Caco-2 (cell line): ENCODE measurements at regions not wholly inside any gene's neighbourhood (a gene's known extent, or its start where the extent isn't known, plus 50 kb on each side); places are given as distances from the start of the nearest gene placed in this dataset.

Source experiments
- BruUV-seq: library from RNA; stranded (reverse); fragments of 400-500 nt; replicated peaks from 2 replicates; lab custom pipeline; 2021; lab: Mats Ljungman, UMichigan
- CTCF ChIA-PET: fragments of 300-600 bp; sonication (Branson Sonifier 250); formaldehyde crosslinking; loops from one replicate; lab custom pipeline; 2022; ENCODE audit warnings: antibody characterized with exemption; lab: Charles Lee
- POLR2A ChIA-PET: fragments of 300-600 bp; sonication (Branson Sonifier 250); formaldehyde crosslinking; loops from one replicate; lab custom pipeline; 2022; ENCODE audit warnings: antibody characterized with exemption; lab: Charles Lee
- DNase-seq, 2 experiments: peaks; one replicate each; pipeline versions ENCODE4 v3.0.0 to v3.0.0-alpha.2; 2020 to 2022
- H3K27me3 ChIP-seq: replicated peaks from 2 replicates; pipeline ENCODE4 v1.6.0; 2011; ENCODE audit warnings: low read length; ENCODE audit not compliant: control insufficient read depth, insufficient read depth
- H3K36me3 ChIP-seq: 2 replicates; pipeline ENCODE4 v1.5.1; 2011; ENCODE audit warnings: low read length; ENCODE audit not compliant: control insufficient read depth, insufficient read depth
- H3K4me1 ChIP-seq: fragments of 250-450 bp; sonication (Bioruptor Pico); 2 replicates; pipeline ENCODE4 v1.5.1; 2020; ENCODE audit warnings: mild to moderate bottlenecking
- H3K4me3 ChIP-seq: 2 replicates; pipeline ENCODE4 v1.5.1; 2011; ENCODE audit warnings: low read depth, mild to moderate bottlenecking, control low read depth, low read length
- H3K9me3 ChIP-seq: fragments of 250-450 bp; sonication (Bioruptor Pico); 2 replicates; pipeline ENCODE4 v1.5.1; 2020; ENCODE audit warnings: mild to moderate bottlenecking, moderate library complexity
- H3K27ac Mint-ChIP-seq: one replicate; pipeline ENCODE4 v1.8.0; 2022; ENCODE audit warnings: mixed read lengths; ENCODE audit not compliant: unreplicated experiment
- H3K27me3 Mint-ChIP-seq: one replicate; pipeline ENCODE4 v1.8.0; 2022; ENCODE audit warnings: mixed read lengths; ENCODE audit not compliant: insufficient read depth, unreplicated experiment
- H3K36me3 Mint-ChIP-seq: one replicate; pipeline ENCODE4 v1.8.0; 2022; ENCODE audit warnings: mild to moderate bottlenecking, mixed read lengths; ENCODE audit not compliant: insufficient read depth, unreplicated experiment
- H3K4me1 Mint-ChIP-seq: one replicate; pipeline ENCODE4 v1.8.0; 2022; ENCODE audit warnings: low read depth, mixed read lengths; ENCODE audit not compliant: unreplicated experiment
- H3K4me3 Mint-ChIP-seq: one replicate; pipeline ENCODE4 v1.8.0; 2022; ENCODE audit warnings: mild to moderate bottlenecking, moderate library complexity, mixed read lengths; ENCODE audit not compliant: unreplicated experiment
- H3K9me3 Mint-ChIP-seq: one replicate; pipeline ENCODE4 v1.8.0; 2022; ENCODE audit warnings: mixed read lengths; ENCODE audit not compliant: unreplicated experiment
- CTCF ChIP-seq, 2 experiments: fragments of 200-600 bp in 1 of 2; IDR thresholded peaks; 1 replicate in 1 of 2; 2 replicates in 1 of 2; pipeline versions ENCODE4 v1.5.1 to v1.8.0; 2011 to 2022; ENCODE audit warnings: antibody characterized with exemption in 1 of 2, control low read depth in 1 of 2, inconsistent platforms in 1 of 2, low read depth in 1 of 2, low read length in 1 of 2, mild to moderate bottlenecking in 1 of 2, moderate library complexity in 1 of 2; ENCODE audit not compliant: insufficient read depth in 1 of 2, severe bottlenecking in 1 of 2, unreplicated experiment in 1 of 2
- intact Hi-C: fragments of 100-400 bp; cut with micrococcal nuclease; formaldehyde crosslinking; loops from one replicate; pipeline ENCODE4 v1.10.0; 2022; ENCODE audit not compliant: unreplicated experiment

GRCh38 chr1:95723346-95723745, 489.3 kb downstream of the RWDD3 start:
- no peaks in the 10 kb centered on the region for H3K36me3 ChIP-seq
- no TSS peak for BruUV-seq
- Mint-ChIP-seq H3K4me3 (no peak overlapping the region), H3K9me3 (no peaks in the 10 kb centered on the region), H3K4me1 (no peaks in the 10 kb centered on the region), H3K36me3 (no peaks in the 10 kb centered on the region), H3K27me3 (no peaks in the 10 kb centered on the region), H3K27ac (no peak overlapping the region)
- DNase-seq, result no peak
- no peak for TF ChIP-seq CTCF (IDR thresholded peaks at IDR 0.05; ENCODE audit: insufficient read depth in 1 of 2, low read depth in 1 of 2, low read length in 1 of 2, severe bottlenecking in 1 of 2, unreplicated experiment in 1 of 2)
- no peak overlapping the region for H3K4me3 ChIP-seq
- CTCF ChIA-PET, result no interaction called here
- no peaks in the 10 kb centered on the region for H3K27me3 ChIP-seq
- POLR2A ChIA-PET, result no interaction called here
- intact Hi-C loops, result no loop called here
- H3K4me1 ChIP-seq, result no peaks in the 10 kb centered on the region
- no peaks in the 10 kb centered on the region for H3K9me3 ChIP-seq

GRCh38 chr1:95728841-95729240, 494.8 kb downstream of the RWDD3 start:
- H3K36me3 Mint-ChIP-seq, result no peaks in the 10 kb centered on the region
- no peaks in the 10 kb centered on the region for H3K27me3 ChIP-seq
- intact Hi-C loops, result no loop called here
- POLR2A ChIA-PET, result no interaction called here
- no peaks in the 10 kb centered on the region for H3K9me3 ChIP-seq
- CTCF ChIA-PET, result no interaction called here
- no peaks in the 10 kb centered on the region for H3K9me3 Mint-ChIP-seq
- BruUV-seq, result no TSS peak
- no peaks in the 10 kb centered on the region for H3K36me3 ChIP-seq
- H3K4me1 Mint-ChIP-seq, result no peaks in the 10 kb centered on the region
- no peak overlapping the region for H3K4me3 ChIP-seq
- DNase-seq, result no peak
- no peaks in the 10 kb centered on the region for H3K4me1 ChIP-seq
- H3K27ac Mint-ChIP-seq, result no peak overlapping the region
- no peak for TF ChIP-seq CTCF (IDR thresholded peaks at IDR 0.05; ENCODE audit: insufficient read depth in 1 of 2, low read depth in 1 of 2, low read length in 1 of 2, severe bottlenecking in 1 of 2, unreplicated experiment in 1 of 2)
- H3K4me3 Mint-ChIP-seq, result no peak overlapping the region
- no peaks in the 10 kb centered on the region for H3K27me3 Mint-ChIP-seq

- DNase-seq, result no peak
- H3K4me1 Mint-ChIP-seq, result no peaks in the 10 kb centered on the region
- no peak overlapping the region for H3K4me3 Mint-ChIP-seq
- Histone ChIP-seq H3K4me1 (no peaks in the 10 kb centered on the region), H3K36me3 (no peaks in the 10 kb centered on the region), H3K9me3 (no peaks in the 10 kb centered on the region), H3K27me3 (no peaks in the 10 kb centered on the region), H3K4me3 (no peak overlapping the region)
- TF ChIP-seq CTCF (IDR thresholded peaks at IDR 0.05; ENCODE audit: insufficient read depth in 1 of 2, low read depth in 1 of 2, low read length in 1 of 2, severe bottlenecking in 1 of 2, unreplicated experiment in 1 of 2), result no peak
- no peaks in the 10 kb centered on the region for H3K36me3 Mint-ChIP-seq
- ChIA-PET CTCF (no interaction called here), POLR2A (interaction anchor here (0.9 kb wide), 1 partner anchor 72 kb away, joined by 3 read pairs; no protein-coding TSS in a partner anchor)
- no peak overlapping the region for H3K27ac Mint-ChIP-seq
- BruUV-seq, result no TSS peak
- H3K9me3 Mint-ChIP-seq, result no peaks in the 10 kb centered on the region
- H3K27me3 Mint-ChIP-seq, result no peaks in the 10 kb centered on the region
- intact Hi-C loops, result no loop called here
These were observed 497.0 kb downstream of the RWDD3 start for GRCh38 chr1:95730986-95731385.
